GM12878 (cell line): ENCODE measurements at regions not wholly inside any gene's neighbourhood (a gene's known extent, or its start where the extent isn't known, plus 50 kb on each side); places are given as distances from the start of the nearest gene placed in this dataset.

Experiments used
- ATAC-seq: fragments of 200-7000 bp; cut with Tn5 transposase; 3 replicates; pipeline ENCODE4 v1.9.1; 2020; ENCODE audit warnings: mild to moderate bottlenecking, moderate library complexity
- BruUV-seq: library from RNA; stranded (reverse); fragments of 400-500 nt; replicated peaks from 2 replicates; lab custom pipeline; 2021; lab: Mats Ljungman, UMichigan
- CTCF ChIA-PET: fragments of 300-600 bp; sonication (Branson Sonifier 250); formaldehyde crosslinking; extraction: SDS; loops from one replicate; lab custom pipeline; 2021; ENCODE audit warnings: inconsistent platforms; lab: Yijun Ruan, JAX
- POLR2A ChIA-PET: fragments of 350-600 bp; formaldehyde crosslinking; extraction: SDS; loops from one replicate; lab custom pipeline; 2021; ENCODE audit warnings: inconsistent platforms; lab: Charles Lee
- RAD21 ChIA-PET: fragments of 300-600 bp; sonication (Branson Sonifier 250); formaldehyde crosslinking; loops from one replicate; lab custom pipeline; 2023; ENCODE audit warnings: antibody characterized with exemption; ENCODE audit not compliant: unreplicated experiment; lab: Charles Lee
- SMC1A ChIA-PET: fragments of 300-600 bp; sonication (Branson Sonifier 250); formaldehyde crosslinking; loops from one replicate; lab custom pipeline; 2023; ENCODE audit not compliant: unreplicated experiment, uncharacterized antibody; lab: Charles Lee
- DNase-seq: peaks from one replicate; pipeline ENCODE4 v3.0.0-alpha.2; 2011; ENCODE audit warnings: low read depth, low spot score
- FAIRE-seq: peaks from 3 replicates; lab custom pipeline; 2011; peaks lifted over from hg19 to GRCh38; lab: Jason Lieb, UNC
- H2AFZ ChIP-seq: 2 replicates; pipeline ENCODE4 v1.6.0; 2011; ENCODE audit warnings: low read depth, low read length, control low read depth; ENCODE audit not compliant: control insufficient read depth
- H3K27ac ChIP-seq: 2 replicates; pipeline ENCODE4 v1.5.1; 2011; ENCODE audit warnings: control low read depth; ENCODE audit not compliant: control insufficient read depth, insufficient read depth
- H3K27me3 ChIP-seq, 2 experiments: replicated peaks in 1 of 2; 2 replicates each; pipeline versions ENCODE4 v1.6.0 to v1.6.1; 2011; ENCODE audit warnings: low read length in 1 of 2; ENCODE audit not compliant: control insufficient read depth in 2 of 2, insufficient read depth in 2 of 2
- H3K36me3 ChIP-seq, 2 experiments: 2 replicates each; pipeline ENCODE4 v1.5.1; 2011; ENCODE audit warnings: low read length in 1 of 2; ENCODE audit not compliant: control insufficient read depth in 2 of 2, insufficient read depth in 2 of 2
- H3K4me1 ChIP-seq: 2 replicates; pipeline ENCODE4 v1.6.1; 2011; ENCODE audit warnings: mild to moderate bottlenecking, low read length, moderate library complexity, mixed read lengths; ENCODE audit not compliant: control insufficient read depth, insufficient read depth
- H3K4me2 ChIP-seq: 2 replicates; pipeline ENCODE4 v1.6.0; 2011; ENCODE audit warnings: control low read depth; ENCODE audit not compliant: control insufficient read depth, insufficient read depth
- H3K4me3 ChIP-seq: fragments of 200-600 bp; sonication (generic); 2 replicates; pipeline ENCODE4 v1.5.1; 2016
- H3K79me2 ChIP-seq: 2 replicates; pipeline ENCODE4 v1.6.0; 2011; ENCODE audit warnings: low read length; ENCODE audit not compliant: control insufficient read depth, insufficient read depth
- H3K9ac ChIP-seq: 2 replicates; pipeline ENCODE4 v1.8.0; 2011; ENCODE audit warnings: low read length, control low read depth, mixed read lengths; ENCODE audit not compliant: control insufficient read depth, insufficient read depth
- H3K9me3 ChIP-seq: replicated peaks from 3 replicates; pipeline ENCODE4 v1.5.1; 2011; ENCODE audit warnings: mild to moderate bottlenecking, low read length; ENCODE audit not compliant: control insufficient read depth, insufficient read depth
- H4K20me1 ChIP-seq: 2 replicates; pipeline ENCODE4 v1.6.0; 2011; ENCODE audit not compliant: control insufficient read depth, insufficient read depth
- CBFB ChIP-seq: IDR thresholded peaks from 2 replicates; pipeline ENCODE4 v1.6.1; 2016; ENCODE audit warnings: antibody characterized with exemption, low read depth
- CEBPB ChIP-seq, 2 experiments: fragments of 150-350 bp in 1 of 2; IDR thresholded peaks; 2 replicates each; pipeline ENCODE4 v1.6.1; 2012 to 2014; ENCODE audit warnings: low read depth in 2 of 2, low read length in 2 of 2, borderline replicate concordance in 1 of 2, inconsistent platforms in 1 of 2
- E2F4 ChIP-seq: IDR thresholded peaks from 2 replicates; pipeline ENCODE4 v1.6.1; 2012; ENCODE audit warnings: low read depth, low read length, improper control_type of control experiment
- HSF1 ChIP-seq: fragments of 150-350 bp; IDR thresholded peaks from 2 replicates; pipeline ENCODE4 v1.6.1; 2014; ENCODE audit warnings: mild to moderate bottlenecking, low read depth, low read length
- IKZF1 ChIP-seq: fragments of 450-650 bp; conservative IDR thresholded peaks from 2 replicates; pipeline ENCODE4 v1.6.1; 2017; ENCODE audit warnings: antibody characterized with exemption, mild to moderate bottlenecking
- MTA2 ChIP-seq: fragments of 450-650 bp; IDR thresholded peaks from 2 replicates; pipeline ENCODE4 v1.6.1; 2016; ENCODE audit warnings: low read depth, mild to moderate bottlenecking, moderate library complexity
- MXI1 ChIP-seq: fragments of 150-350 bp; IDR thresholded peaks from 2 replicates; pipeline ENCODE4 v1.6.1; 2011; ENCODE audit warnings: low read depth, mild to moderate bottlenecking, inconsistent platforms, low read length, improper control_type of control experiment
- NFIC ChIP-seq: IDR thresholded peaks from 2 replicates; pipeline ENCODE4 v1.6.1; 2012; ENCODE audit warnings: low read depth, mild to moderate bottlenecking, inconsistent platforms, low read length, moderate library complexity
- NR2C2 ChIP-seq: IDR thresholded peaks from 2 replicates; pipeline ENCODE4 v1.6.1; 2011; ENCODE audit warnings: borderline replicate concordance, low read depth; ENCODE audit not compliant: control insufficient read depth, insufficient read length
- RAD51 ChIP-seq: fragments of 450-650 bp; IDR thresholded peaks from 2 replicates; pipeline ENCODE4 v1.6.1; 2016; ENCODE audit warnings: moderate library complexity, mild to moderate bottlenecking, inconsistent platforms
- RFX5 ChIP-seq: IDR thresholded peaks from 2 replicates; pipeline ENCODE4 v1.6.1; 2011; ENCODE audit warnings: low read depth, low read length, improper control_type of control experiment
- SMAD5 ChIP-seq: IDR thresholded peaks from 2 replicates; pipeline ENCODE4 v1.6.1; 2016; ENCODE audit warnings: antibody characterized with exemption, low read depth
- USF1 ChIP-seq: IDR thresholded peaks from 2 replicates; pipeline ENCODE4 v1.6.1; 2011; ENCODE audit warnings: borderline replicate concordance, low read depth, mild to moderate bottlenecking, moderate library complexity, mixed read lengths, low read length; ENCODE audit not compliant: insufficient read depth; ENCODE audit errors: extremely low read length
- WRNIP1 ChIP-seq: IDR thresholded peaks from 2 replicates; pipeline ENCODE4 v1.6.1; 2011; ENCODE audit warnings: low read depth, low read length, improper control_type of control experiment, borderline replicate concordance
- YY1 ChIP-seq: IDR thresholded peaks from 2 replicates; pipeline ENCODE4 v1.6.1; 2011; ENCODE audit warnings: low read depth, mild to moderate bottlenecking, low read length
- ZBTB11 ChIP-seq: fragments of 450-650 bp; formaldehyde crosslinking; IDR thresholded peaks from 2 replicates; pipeline ENCODE4 v1.5.0; 2022; ENCODE audit warnings: mild to moderate bottlenecking, missing genetic modification characterization
- WGBS: methylation state at CpG from one replicate; pipeline ENCODE4 v1.1.6; 2016; ENCODE audit warnings: low lambda C conversion rate; ENCODE audit not compliant: insufficient replicate concordance, insufficient coverage; ENCODE audit errors: missing lambda C conversion rate; 5-methylcytosine and 5-hydroxymethylcytosine counted together
- in situ Hi-C: fragments of 300-500 bp; cut with MboI; formaldehyde crosslinking; loops from 9 replicates; pipeline ENCODE4 v1.14.3; 2018; ENCODE audit warnings: mixed read lengths
- intact Hi-C: fragments of 100-400 bp; cut with micrococcal nuclease; formaldehyde crosslinking; loops from one replicate; pipeline ENCODE4 v1.14.2; 2022; ENCODE audit not compliant: unreplicated experiment

- ATAC-seq (no peak), FAIRE-seq (no peak), DNase-seq (no peak)
- BruUV-seq: no TSS peak
- Histone ChIP-seq H2AFZ (no peak overlapping the region), H3K4me1 (no peaks in the 10 kb centered on the region), H3K27me3 (no peaks in the 10 kb centered on the region), H3K9ac (no peak overlapping the region), H3K4me2 (no peak overlapping the region), H3K36me3 (no peaks in the 10 kb centered on the region), H4K20me1 (no peaks in the 10 kb centered on the region), H3K79me2 (no peaks in the 10 kb centered on the region), H3K27ac (no peak overlapping the region), H3K9me3 (no peaks in the 10 kb centered on the region), H3K4me3 (no peak overlapping the region)
- ChIA-PET CTCF (no interaction called here), SMC1A (interaction anchor here (0.6 kb wide), 1 partner anchor 182 kb away, joined by 5 read pairs; no protein-coding TSS in a partner anchor), RAD21 (no interaction called here), POLR2A (no interaction called here)
- in situ Hi-C loops (no loop called here), intact Hi-C loops (loop anchor here (5.0 to 10.0 kb wide), 3 partner anchors 226 to 734 kb away; partner anchors contain the start of gene NXPH2)
- WGBS: 16% methylated on average over 4 of the region's 4 CpGs
- no peak for TF ChIP-seq ZBTB11 (CRISPR knock-in tag)
- TF ChIP-seq HSF1: no peak
- TF ChIP-seq WRNIP1: no peak
- no peak for TF ChIP-seq NFIC
- TF ChIP-seq YY1: no peak
- no peak for TF ChIP-seq SMAD5
- TF ChIP-seq CEBPB (IDR thresholded peaks at IDR 0.05; ENCODE audit: borderline replicate concordance in 1 of 2, low read depth in 2 of 2, low read length in 2 of 2): no peak
- TF ChIP-seq CBFB: no peak
- no peak for TF ChIP-seq MTA2
- TF ChIP-seq NR2C2: no peak
- TF ChIP-seq E2F4: no peak
- no peak for TF ChIP-seq IKZF1
- no peak for TF ChIP-seq MXI1
- no peak for TF ChIP-seq RAD51
- no peak for TF ChIP-seq RFX5
- TF ChIP-seq USF1: no peak
Measured at GRCh38 chr2:138093455-138093854, 129.2 kb downstream of the HNMT start.
